ENCODE measurements at regions not wholly inside any gene's neighbourhood (a gene's known extent, or its start where the extent isn't known, plus 50 kb on each side); places are given as distances from the start of the nearest gene placed in this dataset.

- H2AK5ac ChIP-seq (ENCODE audit: low read depth, low read length) = no peak overlapping the region
- H2BK15ac ChIP-seq (ENCODE audit: low read depth, low read length) = no peak overlapping the region
- no peak overlapping the region for H4K8ac ChIP-seq (ENCODE audit: low read depth in 2 of 2, low read length in 2 of 2)
- H3K27ac ChIP-seq (ENCODE audit: insufficient read depth, low read length) = no peak overlapping the region
- CTCF ChIA-PET = no interaction called here
- no peak overlapping the region for H3K14ac ChIP-seq (replicated peaks; ENCODE audit: low read depth, low read length)
- H3K9me3 ChIP-seq (ENCODE audit: control insufficient read depth, insufficient read depth, low read length) = peaks cover 3% of the 10 kb centered on the region; the same call in 1 of the 2 replicates
- dilution Hi-C loops (cut with HindIII; ENCODE audit: low sequenced_read_pairs, unreplicated experiment) (no loop called here), in situ Hi-C loops (cut with MboI; ENCODE audit: low sequenced_read_pairs) (no loop called here), intact Hi-C loops (cut with micrococcal nuclease) (no loop called here)
- no peak overlapping the region for H3K23ac ChIP-seq (ENCODE audit: low read depth, low read length)
- no peak overlapping the region for H3K4me3 ChIP-seq (ENCODE audit: insufficient read depth, low read depth, low read length)
- no peak overlapping the region for H3K4ac ChIP-seq (ENCODE audit: low read depth, low read length)
- no peak overlapping the region for H4K5ac ChIP-seq (ENCODE audit: low read depth, low read length)
- no peaks in the 10 kb centered on the region for H3K79me1 ChIP-seq (ENCODE audit: low read depth in 1 of 2, low read length in 2 of 2)
- no peak overlapping the region for H2AK9ac ChIP-seq (replicated peaks; ENCODE audit: low read depth, low read length, poor library complexity)
- ATAC-seq (ENCODE audit: low read depth) (no peak), DNase-seq (no peak)
- BruUV-seq (replicated peaks) = no TSS peak
- H2AFZ ChIP-seq (replicated peaks; ENCODE audit: low read length, poor library complexity) = no peak overlapping the region
- H3K4me1 ChIP-seq (ENCODE audit: control insufficient read depth, insufficient read depth, low read length) = no peaks in the 10 kb centered on the region
- no peaks in the 10 kb centered on the region for H4K20me1 ChIP-seq (ENCODE audit: insufficient read depth, low read length)
- H3K36me3 ChIP-seq (ENCODE audit: control insufficient read depth, insufficient read depth, low read length) = no peaks in the 10 kb centered on the region
- no peak overlapping the region for H3K56ac ChIP-seq (ENCODE audit: extremely low read depth, insufficient read depth, low read length)
- no peak overlapping the region for H2BK5ac ChIP-seq (ENCODE audit: low read depth, low read length, poor library complexity, severe bottlenecking)
- H3K9me1 ChIP-seq (ENCODE audit: insufficient read depth, low read length) = no peaks in the 10 kb centered on the region
- POLR2A ChIA-PET (ENCODE audit: unreplicated experiment) = no interaction called here
- TF ChIP-seq MAZ (IDR thresholded peaks at IDR 0.05; ENCODE audit: borderline replicate concordance, low read depth, low read length) = no peak
- TF ChIP-seq RFX5 (IDR thresholded peaks at IDR 0.05; ENCODE audit: low read depth, low read length) = no peak
- no peak for TF ChIP-seq MAFK (IDR thresholded peaks at IDR 0.05; ENCODE audit: low read depth, low read length)
- TF ChIP-seq BHLHE40 (IDR thresholded peaks at IDR 0.05; ENCODE audit: low read depth, low read length) = no peak
- no peak for TF ChIP-seq ELK1 (IDR thresholded peaks at IDR 0.05; ENCODE audit: borderline replicate concordance, low read depth, low read length)
- TF ChIP-seq MXI1 (IDR thresholded peaks at IDR 0.05; ENCODE audit: borderline replicate concordance, low read depth, low read length) = no peak
- TF ChIP-seq CTCF (conservative IDR thresholded peaks at IDR 0.05; ENCODE audit: low read depth, low read length) = no peak
- TF ChIP-seq CEBPB (IDR thresholded peaks at IDR 0.05; ENCODE audit: low read depth, low read length) = no peak
- TF ChIP-seq FOS (IDR thresholded peaks at IDR 0.05; ENCODE audit: low read depth, low read length) = no peak
- TF ChIP-seq USF2 (IDR thresholded peaks at IDR 0.05; ENCODE audit: low read depth, low read length) = no peak
- no peak for TF ChIP-seq RAD21 (IDR thresholded peaks at IDR 0.05; ENCODE audit: low read length)
- no peak for TF ChIP-seq CHD1 (IDR thresholded peaks at IDR 0.05; ENCODE audit: low read depth, low read length)
- no peak for TF ChIP-seq POLR2A (IDR thresholded peaks at IDR 0.05; ENCODE audit: low read depth, low read length)
- no peak for TF ChIP-seq NFE2L2 (IDR thresholded peaks at IDR 0.05; ENCODE audit: low read depth, low read length)
- no peak for TF ChIP-seq SMC3 (IDR thresholded peaks at IDR 0.05; ENCODE audit: low read depth, low read length)
- no peak for TF ChIP-seq RCOR1 (IDR thresholded peaks at IDR 0.05; ENCODE audit: insufficient replicate concordance, low read length)
- H4K91ac ChIP-seq (ENCODE audit: insufficient read depth, low read depth, low read length) = no peak overlapping the region
- H3K9ac ChIP-seq (ENCODE audit: low read depth, low read length) = no peak overlapping the region
- no peak overlapping the region for H3K4me2 ChIP-seq (ENCODE audit: low read depth, low read length)
- H3K27me3 ChIP-seq (ENCODE audit: control insufficient read depth, insufficient read depth, low read length) = no peaks in the 10 kb centered on the region
- no peak overlapping the region for H2BK120ac ChIP-seq (ENCODE audit: low read depth, low read length)
- no peak overlapping the region for H3K18ac ChIP-seq (ENCODE audit: low read depth, low read length)
- no peak overlapping the region for H2BK20ac ChIP-seq (ENCODE audit: low read depth, low read length)
Observed at GRCh38 chr4:116849620-116850019, 235.8 kb downstream of the TRAM1L1 start.

All from IMR-90 (cell line).